Umbilical cord (tissue), 1 donor: ENCODE measurements at regions not wholly inside any gene's neighbourhood (a gene's known extent, or its start where the extent isn't known, plus 50 kb on each side); places are given as distances from the start of the nearest gene placed in this dataset.
A peak's percentile ranks its signal among the peaks of the same experiment; 100 is the strongest.

ENCODE experiments used
- DNase-seq: peaks from one replicate; pipeline ENCODE4 v3.0.0-alpha.2; 2015; ENCODE audit warnings: low spot score

DNA sequence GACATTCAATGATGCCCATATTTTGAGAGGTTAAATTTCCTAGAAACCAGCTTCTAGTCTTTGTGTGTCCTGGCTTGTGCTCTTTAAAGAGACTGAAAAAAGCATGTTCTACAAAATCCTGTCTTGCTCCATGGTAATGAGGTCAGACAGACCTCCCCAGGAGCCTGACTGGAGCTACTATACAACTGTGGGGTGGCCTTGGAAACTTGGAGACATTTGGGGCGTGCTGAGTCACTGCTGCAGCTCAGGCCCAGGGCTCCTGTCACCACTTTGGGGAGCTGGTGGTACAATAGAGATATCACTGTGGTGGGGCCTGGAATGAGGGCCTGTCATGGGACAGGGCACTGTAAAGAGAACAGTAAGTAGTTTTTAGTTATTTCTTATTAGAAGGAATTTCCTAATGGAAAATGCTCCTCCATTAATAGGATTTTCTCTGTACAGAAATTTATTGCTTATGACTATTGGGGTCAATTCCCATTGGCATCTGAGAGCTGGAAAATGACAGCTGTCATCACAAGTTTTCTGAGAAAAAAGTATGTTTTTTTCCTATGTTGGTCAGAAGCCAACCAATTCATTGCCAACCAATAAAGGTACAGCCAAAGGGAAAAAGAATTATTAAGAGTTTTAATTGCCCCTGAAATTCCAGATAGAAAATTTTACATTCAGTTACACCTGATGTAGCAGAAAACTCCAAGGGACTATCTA, 207.4 kb upstream of the JADE1 start:
- DNase-seq = peak; percentile 35

DNA sequence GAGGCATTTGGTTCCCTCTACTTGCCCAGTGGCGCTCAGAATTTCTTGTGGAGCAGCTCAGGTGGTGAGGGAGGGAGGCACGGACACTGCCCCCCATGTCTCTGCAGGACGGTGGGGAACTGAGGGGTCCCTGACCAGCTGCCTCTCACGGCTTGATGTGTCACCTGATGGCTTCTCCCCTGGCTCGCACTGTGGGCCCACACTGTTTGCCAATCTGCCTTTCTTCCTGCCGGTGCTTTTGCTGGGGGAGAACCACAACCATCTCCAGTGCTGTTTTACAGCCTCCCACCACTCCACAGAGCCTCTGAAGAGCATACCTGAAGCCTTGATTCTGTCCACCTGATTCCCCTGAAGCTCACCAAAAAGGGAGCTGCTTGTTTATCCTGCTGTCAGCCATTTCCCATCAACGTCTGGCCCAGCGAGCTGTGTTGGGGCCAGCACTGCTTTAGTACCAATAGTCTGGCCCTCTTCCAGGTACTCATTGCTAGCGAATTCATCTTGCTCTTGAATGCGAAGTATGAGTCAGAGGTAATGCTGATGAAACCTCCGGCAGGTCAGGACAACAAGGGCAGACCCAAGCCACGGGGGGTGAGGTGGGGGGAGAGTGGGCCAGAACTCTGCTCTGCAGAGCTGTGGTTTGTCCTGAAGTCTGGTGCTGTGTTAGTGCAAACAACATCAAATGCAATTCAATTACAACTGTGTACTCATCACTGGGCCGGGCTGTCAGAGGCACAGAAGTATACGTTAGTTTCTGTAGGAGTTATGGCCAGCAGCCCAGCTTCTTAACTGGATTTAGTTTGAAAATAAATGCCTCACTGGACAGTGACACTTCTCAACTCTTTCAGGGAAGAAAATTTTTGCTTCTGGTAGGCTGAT, 208.3 kb upstream of the JADE1 start:
- DNase-seq = peak; percentile 65

DNA sequence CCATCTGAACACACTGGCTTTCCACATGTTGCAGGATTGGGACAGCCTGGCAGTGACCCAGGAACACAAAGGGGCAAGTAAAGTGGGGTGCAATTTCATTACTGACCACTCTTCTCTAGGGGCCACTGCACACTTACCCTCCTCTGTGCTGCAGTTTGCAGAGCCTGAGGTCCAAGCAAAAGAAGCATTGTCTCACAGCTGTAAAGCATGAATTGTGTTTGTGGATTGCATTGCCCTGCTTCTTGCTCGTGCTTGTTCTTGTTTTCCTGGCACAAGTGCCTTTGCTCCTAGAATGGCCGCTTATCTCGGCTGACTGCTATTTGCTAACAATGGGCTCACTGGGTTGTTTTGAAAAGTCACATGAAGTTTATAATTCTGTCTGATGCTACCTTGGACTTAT, 209.1 kb upstream of the JADE1 start:
- DNase-seq = no peak

DNA sequence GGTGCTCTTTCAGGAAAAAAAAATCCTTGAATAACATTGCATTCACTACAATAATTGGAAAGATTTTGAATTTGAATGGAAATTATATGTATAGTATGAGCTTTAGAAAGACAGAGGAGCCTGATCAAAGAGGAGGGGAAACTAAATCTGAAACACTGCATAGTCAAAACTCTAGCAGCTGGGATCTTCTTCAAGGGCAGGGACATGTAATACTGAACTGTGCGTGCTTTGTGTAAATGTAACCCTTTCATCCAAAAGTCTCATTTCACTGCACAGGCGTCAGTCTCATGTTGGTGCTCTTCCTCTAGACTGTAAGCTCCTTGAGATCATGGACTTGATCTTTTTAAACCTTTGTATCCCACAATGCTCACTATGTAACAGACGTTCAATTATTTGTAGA, 212.0 kb upstream of the JADE1 start:
- DNase-seq = no peak

DNA sequence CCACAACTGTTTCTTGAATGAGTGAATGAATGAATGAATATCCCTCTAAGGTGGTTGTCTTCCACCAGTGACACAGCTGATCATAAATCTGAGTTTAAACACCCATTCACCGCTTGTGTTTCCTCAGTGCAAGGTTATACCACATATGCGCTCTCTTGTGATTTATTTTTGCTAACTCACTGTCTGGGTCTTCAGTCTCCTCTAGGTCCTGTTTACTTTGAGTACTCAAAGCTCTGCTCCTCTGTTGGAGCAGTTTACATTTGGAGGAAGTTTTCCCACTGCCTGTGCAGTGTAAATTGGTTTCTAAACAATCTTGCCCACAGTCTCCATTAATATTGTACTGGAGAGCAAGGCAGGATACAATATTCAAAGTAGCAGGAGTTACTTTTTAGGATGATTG, 212.6 kb upstream of the JADE1 start:
- DNase-seq = no peak

DNA sequence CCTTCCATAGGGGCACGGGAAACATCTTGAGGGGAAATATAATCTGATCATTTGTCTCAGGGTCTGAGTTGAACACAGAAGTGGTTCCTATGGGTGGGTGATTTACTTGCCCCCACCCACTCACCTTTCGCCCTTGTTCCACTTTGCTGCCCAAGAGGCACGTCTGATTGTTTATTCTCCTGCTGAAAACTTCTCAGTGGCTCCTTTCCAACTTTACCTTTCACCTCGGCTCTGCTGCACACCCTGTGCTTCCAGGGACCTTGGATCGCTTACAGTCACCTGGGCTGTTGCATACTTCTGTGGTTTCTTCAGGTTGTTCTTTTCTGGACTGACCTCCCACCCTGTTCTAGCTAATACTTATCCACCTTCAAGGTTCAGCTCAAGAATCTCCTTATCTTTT, 213.4 kb upstream of the JADE1 start:
- no peak for DNase-seq

DNA sequence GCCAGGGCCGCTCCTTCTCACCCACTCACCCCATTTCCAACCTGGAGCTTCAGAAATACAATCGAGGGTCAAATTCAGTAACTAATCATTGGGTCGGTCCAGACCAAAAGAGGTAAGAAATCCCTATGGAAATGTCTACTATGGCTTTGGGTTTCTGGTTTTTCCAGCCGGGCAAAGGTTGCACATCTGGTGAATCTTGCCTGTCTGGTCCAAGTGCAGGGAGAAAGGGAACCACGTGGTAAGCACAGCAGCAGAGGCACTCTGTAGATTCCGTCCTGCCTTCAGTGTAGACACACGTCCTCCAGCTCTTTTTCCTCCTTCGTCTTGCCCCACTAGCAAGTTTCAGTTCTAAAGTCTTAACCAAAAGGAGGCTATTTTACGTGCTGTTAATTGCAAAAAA, 218.0 kb upstream of the JADE1 start:
- no peak for DNase-seq

DNA sequence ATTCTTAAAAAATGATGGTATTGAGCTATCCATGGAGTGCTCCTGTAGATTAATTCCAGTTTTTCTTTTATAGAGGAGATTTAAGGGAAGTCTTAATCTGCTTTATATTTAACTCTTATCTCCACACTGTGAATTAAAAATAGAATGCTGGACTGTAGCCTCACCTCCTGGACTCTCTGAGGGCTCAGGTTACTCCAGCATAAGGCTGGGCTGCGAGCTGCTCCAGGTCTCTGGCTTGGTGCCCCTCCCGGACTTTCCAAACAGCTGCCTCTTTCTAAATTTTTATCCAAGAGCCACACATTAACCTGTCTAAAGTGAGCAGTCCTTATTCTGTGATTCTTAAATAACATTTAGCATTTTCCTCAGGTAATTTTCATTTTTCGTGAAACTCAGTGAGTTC, 218.7 kb upstream of the JADE1 start:
- no peak for DNase-seq

DNA sequence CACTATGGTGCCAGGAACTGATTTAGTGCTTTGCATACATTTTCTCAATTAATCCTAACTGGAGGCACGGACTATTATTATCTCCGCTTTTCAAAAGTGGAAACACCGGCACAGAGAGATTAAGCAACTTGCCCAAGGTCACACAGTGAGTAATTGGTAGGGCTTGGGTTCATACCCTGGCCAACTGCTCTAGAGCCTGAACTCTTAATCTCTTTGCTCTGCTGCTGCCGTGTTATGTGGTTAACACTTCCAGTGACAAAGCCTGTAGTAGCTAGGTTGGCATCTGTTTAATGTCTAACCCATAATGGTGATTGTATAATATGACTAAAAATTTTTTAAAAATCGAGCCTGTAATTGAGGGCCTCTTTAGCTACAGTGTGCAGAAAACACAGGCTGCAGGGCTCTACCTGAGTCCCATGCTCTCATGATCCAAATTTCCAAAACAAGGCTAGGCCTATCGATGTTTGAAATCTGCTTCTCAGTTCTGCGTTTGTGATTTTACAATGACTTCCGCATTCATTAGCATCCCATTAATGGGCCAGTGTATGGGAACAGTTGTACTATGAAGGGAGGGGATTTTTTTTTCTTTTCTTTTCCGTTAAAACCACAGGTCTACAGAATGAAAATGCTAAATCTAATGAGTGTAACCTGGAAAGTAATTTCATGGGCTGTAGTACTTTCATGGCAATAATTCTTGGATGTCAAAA, 219.3 kb upstream of the JADE1 start:
- DNase-seq = no peak

DNA sequence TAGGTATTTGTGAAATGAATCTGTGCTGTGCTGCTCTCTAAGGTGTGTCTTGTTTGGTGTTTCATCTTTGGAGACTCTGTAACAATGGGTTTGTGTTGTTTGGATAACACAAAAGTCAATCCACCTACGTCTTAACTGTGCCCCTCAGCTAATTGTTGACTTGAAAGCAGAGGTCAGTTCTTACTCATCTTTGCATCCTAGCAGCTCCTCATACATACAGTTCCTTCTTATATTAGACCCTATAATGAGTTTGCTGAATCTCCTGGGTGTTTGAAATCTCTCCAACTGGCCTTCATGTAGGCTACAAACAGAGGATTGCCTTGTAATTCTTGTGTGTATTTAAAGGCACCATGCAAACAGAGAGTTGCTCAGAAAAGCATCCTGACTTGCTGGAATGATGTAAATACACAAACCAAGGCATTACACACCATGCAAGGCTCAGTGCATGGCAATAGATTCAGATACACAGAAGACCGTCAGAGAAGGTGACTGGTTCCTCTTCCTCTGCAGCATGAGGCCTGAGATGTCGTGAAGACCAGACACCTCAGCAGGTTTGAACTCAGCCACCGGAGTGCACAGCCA, 220.0 kb upstream of the JADE1 start:
- no peak for DNase-seq

DNA sequence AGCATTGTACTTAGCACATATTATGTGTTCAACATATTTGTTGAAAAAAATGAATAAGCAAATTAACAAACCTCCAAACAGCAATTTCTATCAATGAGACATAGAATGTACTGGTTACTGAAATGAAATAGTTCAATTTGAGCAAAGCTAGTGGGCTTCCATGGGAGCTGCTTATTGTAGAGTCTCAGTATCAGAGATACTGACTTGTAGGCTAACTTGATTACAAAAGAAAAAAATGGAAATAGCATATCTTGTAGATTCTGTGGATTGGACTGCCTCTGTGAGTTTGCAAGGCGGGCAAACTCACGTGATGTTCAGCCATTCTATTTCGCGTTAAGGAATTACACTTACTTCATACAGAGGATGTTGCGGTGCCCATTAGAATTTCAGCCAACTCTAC, 222.1 kb upstream of the JADE1 start:
- no peak for DNase-seq

DNA sequence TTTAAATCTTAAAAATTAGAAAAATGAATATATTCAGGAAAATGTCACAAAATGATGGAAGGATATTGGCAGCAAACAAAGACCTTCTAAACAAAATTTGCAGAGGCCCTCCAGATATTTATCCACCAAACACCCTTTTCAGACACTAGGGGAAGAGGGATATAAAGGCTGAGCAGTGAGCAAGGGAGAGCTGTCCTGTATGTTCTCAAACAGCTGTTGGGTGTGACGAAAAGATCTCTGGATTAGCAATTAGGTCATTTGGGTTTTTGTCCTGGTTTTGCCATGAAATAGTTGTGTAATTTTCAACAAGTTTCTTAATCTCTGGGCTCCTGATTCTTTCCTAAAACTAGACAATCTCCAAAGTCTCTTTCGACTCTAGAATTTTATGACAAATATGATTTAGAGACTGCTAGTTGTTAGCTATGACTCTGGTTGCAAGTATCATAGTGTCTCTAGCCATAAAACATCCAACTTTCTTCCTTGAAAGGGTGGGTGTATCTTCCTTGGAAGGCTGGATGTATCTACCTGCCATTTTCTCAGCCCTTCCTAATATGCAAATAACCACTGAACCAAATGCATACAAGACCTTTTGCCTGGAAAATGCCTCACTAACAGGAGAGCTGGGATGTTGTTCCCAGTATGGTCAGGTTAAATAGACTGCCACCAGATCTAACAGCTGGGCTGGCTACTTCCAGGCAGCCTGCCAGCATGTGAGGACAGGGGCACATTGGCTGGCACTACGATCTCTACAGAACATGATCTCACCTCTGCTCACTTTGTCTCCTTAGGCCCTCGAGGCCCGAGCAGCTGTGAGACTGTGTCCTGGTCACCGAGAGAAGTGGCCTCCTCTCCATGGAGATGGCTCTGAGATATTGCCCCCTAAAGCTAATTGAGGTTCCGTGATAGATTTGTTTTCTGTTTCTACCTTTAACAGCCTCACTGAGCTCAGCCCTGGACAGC, 225.5 kb upstream of the JADE1 start:
- DNase-seq = no peak

DNA sequence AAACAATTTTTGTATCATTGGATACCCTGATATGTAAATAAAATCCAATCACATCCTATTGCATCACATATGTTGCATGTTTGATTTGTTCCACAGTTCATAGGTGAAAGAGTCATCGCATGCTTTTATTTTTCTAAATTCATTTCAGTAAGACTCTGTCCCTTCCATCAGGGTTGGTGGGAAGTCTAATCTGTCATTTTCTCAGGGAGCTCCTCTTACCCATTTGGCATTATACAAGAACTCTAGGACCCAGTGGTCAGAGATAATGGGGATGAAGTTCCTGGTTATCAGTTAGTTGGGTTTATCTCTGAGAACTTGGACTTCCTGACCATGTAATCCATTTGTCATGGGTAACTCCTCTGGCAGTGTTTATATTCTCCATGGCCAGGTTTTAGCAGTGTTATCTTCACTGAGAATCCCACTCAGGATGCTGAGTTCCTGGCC, 227.1 kb upstream of the JADE1 start:
- DNase-seq = no peak

DNA sequence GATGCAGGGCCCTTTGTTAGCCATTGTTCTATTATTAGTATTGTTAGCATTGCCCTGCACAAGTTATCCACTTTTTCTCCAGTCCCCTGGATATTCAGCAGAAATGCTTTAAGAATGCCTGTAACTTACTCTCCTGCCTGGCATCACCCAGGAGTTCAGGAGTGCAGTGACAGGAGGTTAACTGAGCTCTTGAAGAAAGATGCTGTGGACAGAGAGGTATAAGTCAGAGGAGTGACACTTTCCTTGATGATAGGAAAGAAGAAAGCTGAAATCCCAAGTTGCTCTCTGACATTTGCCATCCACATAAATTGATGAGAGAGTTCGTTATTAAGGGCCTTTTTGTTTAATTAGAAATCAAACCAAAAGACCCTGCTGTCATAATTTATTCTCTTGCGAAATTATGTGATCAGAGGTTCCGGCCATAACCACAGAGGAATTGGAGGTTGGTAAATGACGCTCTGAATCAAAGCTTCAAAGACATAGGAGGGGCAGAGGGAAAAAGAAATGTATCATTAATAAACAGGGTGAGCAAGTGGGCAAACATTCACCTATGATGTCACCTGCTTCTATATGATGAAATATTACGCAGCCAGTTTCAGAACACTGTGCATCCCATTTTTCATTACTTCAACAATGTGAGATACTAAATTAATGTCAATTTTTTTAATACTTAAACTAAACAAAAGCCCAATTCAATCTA, 230.2 kb upstream of the JADE1 start:
- DNase-seq = no peak

DNA sequence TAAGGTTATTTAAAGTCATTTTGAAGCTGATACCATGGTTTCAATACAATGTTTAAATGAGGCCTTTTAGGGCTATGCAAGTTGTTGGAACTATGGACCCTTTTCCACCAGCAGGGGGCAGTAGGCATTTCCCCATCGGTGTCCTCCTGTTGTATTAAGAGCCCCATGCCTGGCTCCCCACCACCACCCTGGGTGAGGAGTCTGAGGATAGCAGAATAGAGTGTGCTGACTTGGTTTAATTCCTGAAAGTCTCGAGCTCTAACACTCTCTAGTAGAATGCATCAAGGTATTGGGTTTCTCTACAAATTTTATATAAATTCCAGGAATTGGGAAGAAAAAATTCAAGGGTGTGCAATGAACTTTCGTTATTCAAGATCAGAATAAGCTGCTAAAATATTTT, 234.8 kb upstream of the JADE1 start:
- DNase-seq = no peak

DNA sequence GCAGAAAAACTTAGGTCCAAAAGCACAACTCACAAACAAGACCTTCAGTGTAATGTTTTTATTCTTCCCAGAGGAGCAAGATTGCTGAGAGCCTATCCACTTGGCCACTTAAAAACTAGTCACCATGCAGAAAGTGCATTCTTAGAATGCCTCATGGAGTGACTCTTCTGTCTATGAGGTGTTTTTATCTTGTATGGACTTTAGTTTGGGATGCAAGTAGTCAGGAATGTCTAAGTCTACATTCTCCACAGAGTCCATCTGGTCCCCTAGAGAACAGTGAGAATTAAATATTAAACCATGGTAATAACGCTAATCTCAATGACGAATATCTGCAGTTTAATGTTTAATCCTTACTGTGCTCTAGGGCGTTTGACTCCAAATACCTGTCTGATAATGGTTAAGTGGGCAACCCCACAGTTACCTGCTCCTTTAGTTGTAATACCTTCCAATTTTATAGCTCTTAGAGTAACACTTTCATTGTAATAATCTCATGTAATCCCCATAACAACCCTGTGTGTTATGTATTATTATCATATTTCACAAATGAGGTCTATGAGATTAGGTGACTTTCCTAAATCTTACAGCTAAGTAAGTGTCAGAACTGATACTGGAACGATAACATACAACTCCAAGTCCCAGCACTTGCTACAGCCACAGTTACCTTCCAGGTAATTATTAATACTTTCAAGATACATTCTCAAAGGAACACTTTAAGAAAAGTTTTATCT, 235.6 kb upstream of the JADE1 start:
- peak; percentile 58 for DNase-seq

DNA sequence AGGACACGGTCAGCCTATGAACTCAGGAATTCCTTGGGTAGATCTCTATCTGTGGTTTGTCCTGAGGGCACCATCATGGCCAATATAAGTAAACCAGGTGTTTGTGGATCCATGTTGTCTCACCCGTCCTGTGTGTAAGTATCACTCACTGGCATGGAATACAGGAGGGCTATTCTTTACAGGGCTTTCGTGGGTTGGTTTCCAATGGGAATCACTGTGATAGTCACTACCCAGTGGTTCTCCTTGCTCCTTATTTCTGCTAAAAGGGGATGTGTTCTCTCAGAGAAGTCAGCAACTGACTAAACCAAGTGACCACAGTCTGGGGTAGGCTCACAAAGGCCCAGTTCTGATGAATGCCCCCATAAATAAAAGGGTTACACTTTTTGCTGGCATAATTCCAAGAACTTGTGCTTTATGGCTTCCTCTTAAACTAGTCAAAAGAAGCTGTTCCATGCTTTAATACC, 236.7 kb upstream of the JADE1 start:
- DNase-seq = no peak

DNA sequence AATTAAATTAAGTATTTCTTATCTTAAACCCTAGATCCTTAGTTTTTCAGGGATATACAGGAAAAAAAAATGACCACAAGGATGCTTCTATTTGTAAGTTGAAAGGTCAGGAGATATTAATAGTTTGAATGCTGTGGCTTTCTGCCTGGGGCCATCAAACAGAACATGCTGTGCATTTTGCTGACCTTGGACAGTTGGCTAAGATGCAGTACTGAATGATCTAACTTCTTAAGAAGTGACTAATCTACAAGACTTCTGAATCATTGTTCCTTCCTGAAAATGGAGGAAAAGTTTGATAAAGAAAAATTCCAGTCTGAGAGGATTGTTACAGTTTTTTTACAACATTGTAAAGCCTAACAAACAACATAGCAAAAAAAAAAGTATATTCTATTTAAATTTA, 237.8 kb upstream of the JADE1 start:
- peak; percentile 81 for DNase-seq

DNA sequence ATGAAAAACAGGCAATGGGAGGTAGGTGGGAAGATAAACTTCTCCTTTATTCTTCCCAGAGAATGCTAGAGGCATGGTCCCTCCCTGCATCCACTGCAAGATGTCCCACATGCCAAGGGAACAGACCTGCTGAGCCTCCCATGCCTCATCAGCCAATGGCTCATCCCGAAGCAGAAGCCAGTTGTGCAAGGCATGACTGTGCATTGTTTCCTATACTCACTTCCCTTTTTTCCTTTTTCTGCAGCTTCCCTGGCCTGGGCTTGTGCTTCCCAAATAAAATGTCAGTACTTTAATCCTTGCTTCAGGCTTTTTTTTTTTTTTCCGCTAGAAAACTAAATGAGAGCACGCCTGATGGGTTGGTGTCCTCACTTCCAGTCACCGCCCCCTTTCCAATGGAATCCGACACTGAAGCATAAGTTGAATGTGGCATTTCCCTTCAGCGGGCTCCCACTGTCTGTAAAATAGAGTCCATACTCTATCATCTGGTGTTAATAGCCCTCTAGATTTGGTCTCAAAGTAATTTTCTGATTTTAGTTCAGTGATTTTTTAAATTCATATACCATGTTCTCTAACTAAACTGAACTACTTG, 239.0 kb upstream of the JADE1 start:
- DNase-seq = no peak
